Endothelial cell of umbilical vein (primary cell): ENCODE measurements at regions not wholly inside any gene's neighbourhood (a gene's known extent, or its start where the extent isn't known, plus 50 kb on each side); places are given as distances from the start of the nearest gene placed in this dataset.

Source experiments
- BruUV-seq: library from RNA; stranded (reverse); fragments of 400-500 nt; replicated peaks from 2 replicates; lab custom pipeline; 2021; lab: Mats Ljungman, UMichigan
- CTCF ChIA-PET: fragments of 300-600, 350-600 bp; sonication (Branson Sonifier 250); formaldehyde crosslinking; loops from one replicate; lab custom pipeline; 2021; ENCODE audit warnings: antibody characterized with exemption, inconsistent platforms; lab: Charles Lee
- POLR2A ChIA-PET: fragments of 300-600, 350-600 bp; sonication (Branson Sonifier 250); formaldehyde crosslinking; loops from one replicate; lab custom pipeline; 2021; ENCODE audit warnings: antibody characterized with exemption, inconsistent platforms; lab: Charles Lee
- DNase-seq: peaks from one replicate; pipeline ENCODE4 v3.0.0-alpha.2; 2011; ENCODE audit warnings: low read depth, low spot score
- FAIRE-seq: peaks from 2 replicates; lab custom pipeline; 2011; peaks lifted over from hg19 to GRCh38; lab: Jason Lieb, UNC
- H2AFZ ChIP-seq: 2 replicates; pipeline ENCODE4 v1.6.0; 2012; ENCODE audit warnings: low read depth, low read length, control low read depth, inconsistent platforms
- H3K27ac ChIP-seq: 2 replicates; pipeline ENCODE4 v1.5.1; 2011; ENCODE audit warnings: low read depth, mild to moderate bottlenecking, control low read depth, low read length, moderate library complexity; ENCODE audit not compliant: insufficient read depth
- H3K27me3 ChIP-seq, 2 experiments: 2 replicates each; pipeline versions ENCODE4 v1.6.0 to v1.6.1; 2011; ENCODE audit warnings: low read length in 2 of 2, mixed read lengths in 1 of 2; ENCODE audit not compliant: control insufficient read depth in 2 of 2, insufficient read depth in 2 of 2
- H3K36me3 ChIP-seq, 2 experiments: 2 replicates in 1 of 2; 3 replicates in 1 of 2; pipeline ENCODE4 v1.5.1; 2011; ENCODE audit warnings: low read length in 2 of 2, mild to moderate bottlenecking in 1 of 2, moderate library complexity in 1 of 2; ENCODE audit not compliant: control insufficient read depth in 2 of 2, insufficient read depth in 2 of 2; ENCODE audit errors: extremely low read depth in 1 of 2
- H3K4me1 ChIP-seq: 3 replicates; pipeline ENCODE4 v1.5.1; 2011; ENCODE audit warnings: mild to moderate bottlenecking, low read length; ENCODE audit not compliant: control insufficient read depth, insufficient read depth; ENCODE audit errors: extremely low read depth
- H3K4me2 ChIP-seq: 2 replicates; pipeline ENCODE4 v1.6.1; 2011; ENCODE audit warnings: low read length, control low read depth, mixed read lengths; ENCODE audit not compliant: insufficient read depth
- H3K4me3 ChIP-seq, 3 experiments: fragments of 200-600 bp in 1 of 3; sonication (generic), shearing (Covaris generic) in 1 of 3; replicated peaks in 1 of 3; 2 replicates each; pipeline ENCODE4 v1.5.1; 2011 to 2016; ENCODE audit warnings: control low read depth in 3 of 3, low read length in 3 of 3, mild to moderate bottlenecking in 2 of 3, inconsistent platforms in 1 of 3, low read depth in 1 of 3, moderate library complexity in 1 of 3; ENCODE audit not compliant: insufficient read depth in 1 of 3
- H3K79me2 ChIP-seq: 2 replicates; pipeline ENCODE4 v1.6.0; 2012; ENCODE audit warnings: low read length, inconsistent platforms; ENCODE audit not compliant: control insufficient read depth, insufficient read depth
- H3K9ac ChIP-seq: replicated peaks from 2 replicates; pipeline ENCODE3; 2011; ENCODE audit warnings: low read length, control low read depth; ENCODE audit not compliant: insufficient read depth; ENCODE audit errors: extremely low read depth
- H3K9me1 ChIP-seq: replicated peaks from 3 replicates; pipeline ENCODE4 v1.6.0; 2011; ENCODE audit warnings: mild to moderate bottlenecking, low read length; ENCODE audit not compliant: control insufficient read depth, insufficient read depth; ENCODE audit errors: extremely low read depth
- H3K9me3 ChIP-seq: replicated peaks from 2 replicates; pipeline ENCODE4 v1.5.1; 2012; ENCODE audit warnings: low read length, inconsistent platforms; ENCODE audit not compliant: control insufficient read depth, insufficient read depth
- H4K20me1 ChIP-seq: replicated peaks from 2 replicates; pipeline ENCODE3; 2011; ENCODE audit warnings: mild to moderate bottlenecking, low read length; ENCODE audit not compliant: control insufficient read depth, insufficient read depth; ENCODE audit errors: extremely low read depth
- CTCF ChIP-seq, 2 donors: IDR thresholded peaks; 1 replicate in 1 of 2; 2 replicates in 1 of 2; pipeline ENCODE4 v1.5.1; 2011; ENCODE audit warnings: low read length in 2 of 2, mild to moderate bottlenecking in 2 of 2, moderate library complexity in 2 of 2, control low read depth in 1 of 2, inconsistent platforms in 1 of 2, low read depth in 1 of 2; ENCODE audit not compliant: insufficient read depth in 1 of 2; ENCODE audit errors: extremely low read depth in 1 of 2
- EZH2 ChIP-seq: IDR thresholded peaks from 2 replicates; pipeline ENCODE4 v1.6.1; 2012; ENCODE audit warnings: borderline replicate concordance, low read depth, mild to moderate bottlenecking, moderate library complexity, low read length, inconsistent platforms; ENCODE audit not compliant: severe bottlenecking
- FOS ChIP-seq: IDR thresholded peaks from 2 replicates; pipeline ENCODE4 v1.6.1; 2011; ENCODE audit warnings: mild to moderate bottlenecking, low read length, moderate library complexity, borderline replicate concordance; ENCODE audit not compliant: insufficient read depth
- GATA2 ChIP-seq: IDR thresholded peaks from 2 replicates; pipeline ENCODE4 v1.7.0; 2011; ENCODE audit warnings: low read depth, mild to moderate bottlenecking, moderate library complexity, mixed read lengths, low read length; ENCODE audit not compliant: insufficient read length, insufficient read depth
- JUN ChIP-seq: IDR thresholded peaks from 2 replicates; pipeline ENCODE4 v1.6.1; 2011; ENCODE audit warnings: borderline replicate concordance, low read depth; ENCODE audit not compliant: insufficient read length, insufficient read depth
- MAX ChIP-seq: IDR thresholded peaks from 2 replicates; pipeline ENCODE4 v1.6.1; 2011; ENCODE audit not compliant: insufficient read depth, insufficient read length
- MYC ChIP-seq: IDR thresholded peaks from one replicate; pipeline ENCODE4 v1.6.1; 2011; ENCODE audit warnings: mild to moderate bottlenecking, low read depth, low read length
- POLR2A ChIP-seq: IDR thresholded peaks from 2 replicates; pipeline ENCODE4 v1.6.1; 2012; ENCODE audit warnings: low read depth, mild to moderate bottlenecking, control low read depth, low read length
- POLR2AphosphoS5 ChIP-seq: IDR thresholded peaks from 2 replicates; pipeline ENCODE4 v1.6.1; 2012; ENCODE audit warnings: low read depth, mild to moderate bottlenecking, control low read depth, low read length, moderate library complexity; ENCODE audit not compliant: insufficient read depth
- dilution Hi-C: fragments of 300-500 bp; cut with MboI; formaldehyde crosslinking; loops from one replicate; pipeline ENCODE4 v1.15.0; 2019; ENCODE audit warnings: low sequenced_read_pairs; ENCODE audit not compliant: extremely low pct_ligation_motif_present
- intact Hi-C: fragments of 100-400 bp; cut with micrococcal nuclease; formaldehyde crosslinking; loops from one replicate; pipeline ENCODE4 v1.10.0; 2022

GRCh38 chr18:60249388-60249787 lies 123.2 kb downstream of the MC4R start:
- H3K27me3 ChIP-seq = no peaks in the 10 kb centered on the region
- H3K4me2 ChIP-seq = no peak overlapping the region
- ChIA-PET POLR2A (no interaction called here), CTCF (no interaction called here)
- no peak overlapping the region for H2AFZ ChIP-seq
- no peak for TF ChIP-seq POLR2A
- no peak for TF ChIP-seq MYC
- no peak for TF ChIP-seq POLR2AphosphoS5
- TF ChIP-seq JUN = no peak
- no peak for TF ChIP-seq FOS
- H3K9me3 ChIP-seq = peaks cover 2% of the 10 kb centered on the region
- DNase-seq (no peak), FAIRE-seq (no peak)
- no peaks in the 10 kb centered on the region for H3K79me2 ChIP-seq
- dilution Hi-C loops = no loop called here
- no peak overlapping the region for H3K9ac ChIP-seq
- H3K9me1 ChIP-seq = no peaks in the 10 kb centered on the region
- no peak overlapping the region for H3K27ac ChIP-seq
- no peak overlapping the region for H3K4me3 ChIP-seq
- BruUV-seq = no TSS peak
- H3K36me3 ChIP-seq = no peaks in the 10 kb centered on the region
- intact Hi-C loops = no loop called here
- H4K20me1 ChIP-seq = no peaks in the 10 kb centered on the region
- no peaks in the 10 kb centered on the region for H3K4me1 ChIP-seq

- Histone ChIP-seq H3K27ac (no peak overlapping the region), H3K79me2 (no peaks in the 10 kb centered on the region), H3K36me3 (no peaks in the 10 kb centered on the region), H3K4me1 (no peaks in the 10 kb centered on the region), H3K27me3 (no peaks in the 10 kb centered on the region), H3K4me2 (no peak overlapping the region), H3K9ac (no peak overlapping the region), H2AFZ (no peak overlapping the region), H3K9me3 (peaks cover 2% of the 10 kb centered on the region), H4K20me1 (no peaks in the 10 kb centered on the region), H3K9me1 (no peaks in the 10 kb centered on the region), H3K4me3 (no peak overlapping the region)
- dilution Hi-C loops (no loop called here), intact Hi-C loops (no loop called here)
- no peak for TF ChIP-seq CTCF (IDR thresholded peaks at IDR 0.05; ENCODE audit: extremely low read depth in 1 of 2, insufficient read depth in 1 of 2, low read depth in 1 of 2, low read length in 2 of 2)
- no peak for TF ChIP-seq EZH2
- no peak for TF ChIP-seq MAX
- TF ChIP-seq POLR2AphosphoS5 = no peak
- TF ChIP-seq POLR2A = no peak
- no peak for TF ChIP-seq JUN
- TF ChIP-seq GATA2 = no peak
- TF ChIP-seq FOS = no peak
- TF ChIP-seq MYC = no peak
- ChIA-PET POLR2A (no interaction called here), CTCF (no interaction called here)
- FAIRE-seq (no peak), DNase-seq (no peak)
- no TSS peak for BruUV-seq
Observed at GRCh38 chr18:60248336-60249330, 123.9 kb downstream of the MC4R start.
